Muscle of arm (tissue), 1 donor: ENCODE measurements at regions not wholly inside any gene's neighbourhood (a gene's known extent, or its start where the extent isn't known, plus 50 kb on each side); places are given as distances from the start of the nearest gene placed in this dataset.

Experiments
- DNase-seq: peaks from one replicate; pipeline ENCODE4 v3.0.0-alpha.2; 2013

DNA sequence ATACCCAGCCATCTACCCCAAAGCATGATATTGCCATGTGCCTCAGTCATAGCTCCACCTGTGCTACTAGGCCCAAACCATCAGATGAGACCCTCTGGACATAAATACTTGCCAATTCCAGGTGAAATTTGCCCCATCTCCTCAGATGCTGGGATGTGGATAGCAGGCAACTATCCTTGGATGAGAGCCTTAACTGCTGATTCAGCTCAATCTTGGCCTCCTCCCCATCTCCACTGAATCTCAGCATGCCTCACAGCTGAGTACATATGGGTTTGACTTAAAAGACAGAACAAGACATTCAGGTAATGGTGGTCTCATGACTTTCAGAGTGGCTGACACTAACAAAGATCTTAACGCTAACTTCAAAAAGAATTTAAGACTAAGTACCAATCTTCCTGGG, 50.8 kb upstream of the KLHL13 start:
- no peak for DNase-seq

DNA sequence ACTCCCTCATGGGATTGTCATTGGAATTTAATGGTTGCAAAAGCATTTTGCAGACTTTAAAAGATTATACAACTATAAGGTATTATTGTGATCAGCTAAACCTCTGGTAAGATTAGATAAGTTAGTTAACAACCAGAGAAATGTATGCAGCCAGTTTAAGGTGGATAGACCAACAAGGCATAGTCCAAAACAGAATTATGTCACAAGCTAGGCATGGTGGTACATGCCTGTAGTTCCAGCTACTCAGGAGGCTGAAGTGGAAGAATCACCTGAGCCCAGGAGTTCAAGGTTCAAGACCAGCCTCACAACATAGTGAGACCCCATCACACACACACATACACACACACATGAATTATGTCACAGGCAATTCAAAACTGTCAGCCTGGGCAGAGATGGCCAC, 54.7 kb upstream of the KLHL13 start:
- DNase-seq = no peak

DNA sequence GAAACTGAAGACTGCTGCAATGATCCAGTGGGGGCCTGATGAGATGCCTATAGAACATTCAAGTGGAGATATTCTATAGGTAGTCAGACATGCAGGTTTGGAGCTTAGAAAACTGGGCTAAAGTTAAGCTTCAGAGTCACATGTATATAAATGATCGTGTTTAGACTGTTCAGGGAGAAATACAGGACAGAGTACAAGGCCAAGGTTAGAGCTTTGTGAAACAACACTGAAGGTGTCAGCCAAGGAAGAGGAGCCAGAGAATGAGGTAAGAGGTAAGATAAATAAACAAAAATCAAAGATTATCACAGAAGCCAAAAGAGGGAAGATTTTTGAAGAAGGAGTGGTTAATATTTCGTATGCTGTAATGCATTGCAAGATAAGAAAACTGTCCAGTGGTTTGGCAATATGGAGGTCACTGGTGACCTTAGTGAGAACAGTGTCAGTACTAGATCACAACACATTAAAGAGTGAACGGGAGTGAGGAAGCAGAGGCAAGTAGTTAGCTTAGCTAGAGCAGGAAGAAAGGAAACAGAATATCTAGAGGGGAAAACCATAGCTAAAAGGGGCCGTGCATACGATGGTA, 58.0 kb upstream of the KLHL13 start:
- no peak for DNase-seq

DNA sequence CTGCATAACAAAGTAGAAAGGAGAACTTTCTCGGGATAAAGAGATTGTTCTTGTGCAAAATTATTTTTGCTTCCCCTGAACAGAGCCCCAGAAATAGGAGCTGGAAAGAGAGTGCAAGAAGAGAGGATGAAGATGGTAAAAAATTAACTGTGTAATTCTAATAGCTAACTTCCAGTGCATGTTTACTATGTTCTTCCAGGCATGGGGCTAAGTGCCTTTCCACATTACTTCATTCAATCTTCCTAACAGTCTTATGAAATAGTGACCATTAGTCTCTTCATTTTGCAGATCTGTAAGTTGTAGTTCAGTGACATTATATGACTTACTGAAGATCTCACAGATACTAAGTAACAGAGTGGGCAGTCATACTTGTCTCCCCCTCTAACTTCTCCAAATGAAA, 61.1 kb upstream of the KLHL13 start:
- DNase-seq = no peak

DNA sequence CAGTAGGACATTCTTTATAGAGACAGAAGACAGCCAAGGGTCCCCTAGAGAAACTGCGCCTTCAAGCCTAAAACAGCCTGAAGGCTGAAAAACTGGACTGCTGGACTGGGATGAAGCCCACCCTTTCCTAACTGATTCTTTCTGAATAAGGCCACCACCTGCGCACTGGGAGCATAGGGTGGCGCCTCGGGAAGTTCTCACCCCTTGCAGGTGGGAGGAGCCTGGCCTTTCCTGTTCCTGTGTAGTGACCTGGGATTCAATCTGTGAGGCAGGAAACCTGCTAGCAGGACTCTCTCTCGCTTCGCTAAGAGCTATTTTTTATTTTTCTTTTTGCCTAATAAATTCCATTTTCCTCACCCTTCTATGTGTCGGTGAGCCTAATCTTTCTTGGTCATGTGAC, 61.8 kb upstream of the KLHL13 start:
- no peak for DNase-seq

DNA sequence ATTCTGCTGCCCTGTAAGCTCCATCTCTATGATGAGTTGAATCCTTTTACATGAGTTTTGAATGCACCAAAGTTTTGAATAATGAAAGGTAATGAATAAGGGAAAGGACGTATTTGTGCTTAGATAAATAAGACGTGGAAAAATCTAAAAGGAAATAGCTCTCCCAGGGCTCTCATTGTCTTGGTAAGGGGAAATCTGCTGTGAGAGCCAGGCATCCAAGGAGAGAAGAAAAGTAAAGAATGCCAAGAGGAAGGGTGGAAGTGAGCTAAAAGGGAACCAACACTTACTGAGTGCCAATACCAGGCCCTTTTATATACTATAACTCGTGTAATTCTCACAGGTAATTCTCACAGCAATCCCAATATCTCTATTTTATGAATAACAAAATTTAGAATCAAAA, 62.6 kb upstream of the KLHL13 start:
- no peak for DNase-seq

DNA sequence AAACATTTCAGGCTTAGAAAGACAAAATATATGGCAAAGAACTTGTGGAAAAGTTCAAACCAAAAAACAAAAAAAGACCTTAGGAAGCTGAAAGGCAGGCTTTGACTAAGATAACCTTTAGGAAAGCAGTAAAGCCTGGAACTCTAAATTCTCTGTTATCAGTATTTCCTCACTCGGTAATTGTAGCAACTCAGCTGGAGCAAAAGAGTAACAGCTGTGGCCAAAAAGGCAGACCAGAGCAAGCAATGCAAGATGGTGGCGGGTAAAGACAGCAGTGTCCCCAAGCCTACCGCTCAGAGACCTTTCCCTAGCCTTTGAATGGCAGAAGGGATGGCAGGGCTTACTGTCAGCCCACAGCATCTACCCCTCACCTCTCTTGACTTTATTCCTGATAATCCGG, 63.1 kb upstream of the KLHL13 start:
- DNase-seq = no peak

DNA sequence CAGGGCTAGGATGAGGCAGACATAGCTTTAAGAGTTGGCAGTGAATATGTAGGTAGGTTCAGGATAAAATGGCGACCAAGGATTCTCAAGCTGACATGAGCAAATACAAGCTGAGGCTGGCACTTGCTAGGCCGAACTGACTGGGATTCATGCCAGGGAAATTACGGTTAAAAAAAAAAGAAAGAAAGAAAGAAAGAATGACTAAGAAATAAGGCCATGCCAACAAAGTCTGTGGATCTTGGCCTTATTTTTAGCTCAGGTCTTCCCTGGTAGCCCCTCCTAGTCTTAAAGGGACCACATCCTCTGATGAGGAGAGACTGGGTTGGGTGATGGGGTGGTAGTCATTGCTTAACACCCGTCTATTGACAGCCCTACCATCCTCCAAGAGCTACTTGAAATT, 64.4 kb upstream of the KLHL13 start:
- DNase-seq = no peak

DNA sequence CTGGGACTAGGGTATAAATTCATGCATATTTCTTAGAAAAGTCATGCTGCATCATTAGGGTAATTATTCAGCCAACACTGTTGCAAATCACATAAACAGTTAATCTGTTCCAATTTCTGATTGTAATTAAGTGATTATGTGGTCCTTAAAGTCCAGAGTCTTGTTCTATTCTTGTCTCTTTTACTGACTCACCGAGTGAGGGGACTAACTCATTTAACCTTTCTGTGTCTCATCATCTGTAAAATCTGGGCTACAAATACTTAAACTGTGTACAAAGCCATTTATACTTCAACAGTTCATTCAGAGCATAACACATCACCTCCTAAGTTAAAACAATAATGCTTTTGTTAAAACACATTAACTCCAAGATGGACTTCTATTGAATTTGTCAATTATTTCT, 65.4 kb upstream of the KLHL13 start:
- DNase-seq = no peak

DNA sequence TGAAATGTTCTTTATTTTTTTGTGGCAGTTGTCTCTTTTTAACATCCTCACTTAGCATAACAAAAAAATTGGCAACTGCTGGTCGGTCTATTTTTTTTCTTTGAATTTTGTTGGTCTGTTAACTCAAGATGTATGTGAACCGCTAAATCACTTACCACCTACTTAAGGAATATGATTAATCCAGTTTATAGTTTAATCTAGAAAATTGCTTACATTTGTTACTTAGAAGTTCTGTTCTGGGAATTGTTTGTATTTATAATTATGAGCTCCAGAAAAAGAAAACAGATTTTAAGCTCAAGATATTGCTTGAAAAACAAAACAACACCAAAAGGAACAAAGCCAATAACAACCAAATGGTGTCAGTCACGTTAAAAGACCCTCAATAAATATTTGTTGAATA, 66.1 kb upstream of the KLHL13 start:
- DNase-seq = no peak

DNA sequence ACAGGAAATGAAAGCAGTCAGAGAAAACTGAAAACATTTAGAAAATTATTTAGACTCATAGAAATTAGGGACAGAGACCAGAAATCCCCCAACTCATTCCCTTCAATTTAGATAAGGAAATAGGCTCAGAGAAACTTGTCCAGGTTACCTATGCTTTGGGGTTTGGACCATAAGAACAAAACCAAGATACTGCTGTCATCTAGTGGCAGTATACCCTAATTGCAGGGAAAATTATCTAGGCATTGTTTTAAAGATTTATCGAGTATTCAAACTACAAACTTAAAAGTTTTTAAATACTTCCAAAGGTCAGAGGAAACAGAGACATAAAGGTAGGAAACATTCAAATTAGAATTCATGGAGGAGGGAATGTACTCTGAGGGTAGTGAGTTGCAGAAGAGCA, 67.0 kb upstream of the KLHL13 start:
- no peak for DNase-seq

DNA sequence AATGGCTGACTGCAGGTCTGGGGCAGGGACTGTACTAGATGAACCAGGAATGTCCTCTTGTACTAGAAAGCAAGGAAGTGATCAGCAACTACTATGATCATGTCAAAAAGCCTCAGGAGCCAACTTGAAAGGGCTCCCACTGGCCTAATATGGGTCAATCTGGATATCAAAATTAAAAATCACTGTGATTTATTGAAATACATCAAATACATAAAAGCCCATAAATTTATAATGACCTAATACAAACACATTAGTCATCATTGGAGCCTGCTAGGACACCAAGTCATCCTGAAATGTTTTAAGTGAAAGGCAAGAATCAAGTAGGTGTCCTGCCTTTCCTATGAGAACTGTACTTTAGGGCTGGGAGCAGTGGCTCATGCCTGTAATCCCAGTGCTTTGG, 70.5 kb upstream of the KLHL13 start:
- DNase-seq = no peak

DNA sequence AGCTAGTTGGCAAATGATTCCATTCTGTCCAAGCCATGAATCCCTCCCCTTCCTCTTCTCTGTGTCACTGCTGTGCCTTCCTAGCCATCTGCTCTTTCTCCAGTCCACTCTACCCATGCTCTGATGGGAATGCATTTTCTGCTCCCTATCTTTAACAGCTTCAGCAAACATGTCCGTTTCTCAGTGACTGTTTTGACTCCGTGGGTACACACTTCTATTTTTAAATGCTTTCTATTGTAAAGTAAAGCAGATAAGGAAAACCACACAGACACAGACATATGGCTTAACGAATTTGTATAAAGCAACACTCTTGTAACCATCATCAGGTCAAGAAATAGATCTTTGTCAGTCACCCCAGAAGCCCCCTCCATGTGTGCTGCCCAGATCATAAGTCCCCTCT, 72.4 kb upstream of the KLHL13 start:
- DNase-seq = no peak

DNA sequence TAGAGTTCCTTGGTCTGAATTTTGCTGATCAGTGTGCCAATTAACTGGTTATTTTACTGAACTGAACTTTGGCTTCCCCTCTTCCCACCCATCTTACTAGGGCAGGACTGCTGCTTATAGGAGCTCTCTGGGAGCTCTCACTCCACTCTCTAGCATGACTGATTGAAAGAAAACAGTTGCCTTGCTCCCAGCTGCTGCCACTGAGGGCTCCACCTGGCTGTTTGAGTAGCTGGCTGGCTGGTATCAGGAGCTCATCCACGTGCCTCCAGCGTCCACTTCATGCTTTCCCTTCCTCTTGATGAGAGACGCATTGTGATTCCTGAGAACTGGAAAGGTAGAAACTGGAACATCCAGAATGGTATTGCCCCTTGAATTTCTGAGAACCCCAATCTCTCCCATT, 73.0 kb upstream of the KLHL13 start:
- no peak for DNase-seq

DNA sequence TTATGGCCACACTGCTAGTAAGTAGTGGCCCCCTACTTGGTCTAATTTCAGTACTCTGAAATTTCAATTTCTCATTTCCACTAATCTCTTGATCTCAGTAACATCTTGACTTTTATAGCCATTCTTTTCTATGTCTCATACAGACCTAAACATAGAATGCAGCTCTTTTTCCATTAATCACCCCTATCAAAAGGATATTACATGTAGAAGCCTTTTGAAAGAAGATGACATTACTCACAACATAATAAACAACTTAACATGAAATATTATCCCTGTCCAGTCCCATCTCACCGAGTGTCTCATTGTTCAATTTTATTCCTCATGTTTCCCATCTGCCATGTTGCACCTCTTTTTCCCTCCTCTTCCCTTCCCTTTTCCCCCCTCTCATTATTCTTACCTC, 81.1 kb upstream of the KLHL13 start:
- no peak for DNase-seq

DNA sequence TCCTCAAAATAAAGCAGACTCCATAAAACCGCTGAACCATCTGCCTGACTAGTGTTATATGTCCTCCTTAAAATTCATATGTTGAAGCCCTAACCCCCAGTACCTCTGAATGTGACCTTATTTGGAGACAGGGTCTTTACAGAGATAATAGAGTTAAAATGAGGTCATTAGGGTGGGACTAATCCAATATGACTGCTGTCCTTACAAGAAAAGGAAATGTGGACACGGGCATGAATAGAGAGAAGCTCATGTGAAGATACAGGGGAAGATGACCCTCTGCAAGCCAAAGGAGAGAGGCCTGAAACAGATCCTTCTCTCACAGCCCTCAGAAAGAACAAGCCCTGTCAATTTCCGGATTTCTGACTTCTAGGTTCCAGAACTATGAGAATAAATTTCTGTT, 82.0 kb upstream of the KLHL13 start:
- no peak for DNase-seq

DNA sequence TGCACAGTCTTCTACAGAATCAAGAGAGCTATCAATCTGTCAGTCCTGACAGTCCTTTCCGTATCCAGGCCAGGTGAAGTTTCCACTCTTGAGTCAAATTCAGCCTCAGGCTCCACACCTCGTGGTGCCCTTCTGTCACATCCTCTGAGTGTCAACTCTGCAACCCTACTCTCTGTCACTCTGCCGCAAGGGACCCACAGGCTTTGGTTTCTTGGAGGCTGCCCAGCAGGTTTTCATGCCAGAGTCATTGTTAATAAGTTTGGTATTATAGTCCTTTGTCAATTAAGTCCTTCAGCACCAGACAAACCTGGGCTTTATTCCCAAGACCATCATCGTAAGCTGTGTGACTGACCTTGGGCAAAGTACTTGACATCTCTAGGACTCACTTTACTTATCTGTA, 83.4 kb upstream of the KLHL13 start:
- no peak for DNase-seq

DNA sequence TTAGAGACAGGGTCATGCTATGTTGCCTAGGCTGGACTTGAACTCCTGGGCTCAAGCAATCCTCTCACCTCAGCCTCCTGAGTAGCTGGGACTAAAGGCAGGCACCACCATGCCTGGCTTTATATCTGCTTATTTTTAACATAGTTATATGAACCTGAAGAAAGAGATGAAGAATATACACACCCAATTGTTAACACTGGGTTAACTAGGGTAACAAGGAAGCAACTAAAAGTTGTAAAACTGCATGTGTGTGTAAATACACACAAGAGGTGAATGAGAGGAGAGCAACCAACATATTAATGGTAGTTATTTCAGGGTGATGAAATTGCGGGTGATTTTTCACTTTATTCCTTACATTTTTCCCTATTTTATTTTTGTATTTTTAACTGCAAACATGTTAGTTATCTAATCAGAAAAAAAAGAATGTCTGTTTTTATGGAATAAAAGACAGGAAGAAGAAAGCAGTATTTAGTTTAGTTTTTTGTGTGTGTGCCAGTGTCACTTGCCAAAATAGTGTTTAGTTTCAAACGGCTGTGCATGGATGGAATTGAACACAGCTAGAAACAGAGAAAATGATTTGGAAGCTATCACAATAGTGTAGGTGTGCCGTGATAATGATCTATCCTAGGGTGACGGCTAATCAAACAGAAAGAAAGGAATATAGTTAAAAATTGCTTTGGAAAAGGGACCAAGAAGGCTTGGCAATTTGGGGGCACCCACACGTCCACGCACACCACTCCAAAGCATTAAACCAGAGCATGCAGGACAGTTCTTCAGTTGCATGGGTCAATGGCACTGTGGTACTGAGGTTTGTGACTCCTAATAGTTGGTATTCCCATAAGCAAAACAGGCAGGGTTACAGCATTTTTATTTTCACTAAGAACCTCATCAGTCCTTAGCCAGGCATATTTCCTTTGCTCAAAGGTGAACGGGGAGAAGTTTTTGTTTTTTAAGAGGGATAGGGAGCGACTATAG, 89.1 kb upstream of the KLHL13 start:
- DNase-seq = peak; percentile 44

DNA sequence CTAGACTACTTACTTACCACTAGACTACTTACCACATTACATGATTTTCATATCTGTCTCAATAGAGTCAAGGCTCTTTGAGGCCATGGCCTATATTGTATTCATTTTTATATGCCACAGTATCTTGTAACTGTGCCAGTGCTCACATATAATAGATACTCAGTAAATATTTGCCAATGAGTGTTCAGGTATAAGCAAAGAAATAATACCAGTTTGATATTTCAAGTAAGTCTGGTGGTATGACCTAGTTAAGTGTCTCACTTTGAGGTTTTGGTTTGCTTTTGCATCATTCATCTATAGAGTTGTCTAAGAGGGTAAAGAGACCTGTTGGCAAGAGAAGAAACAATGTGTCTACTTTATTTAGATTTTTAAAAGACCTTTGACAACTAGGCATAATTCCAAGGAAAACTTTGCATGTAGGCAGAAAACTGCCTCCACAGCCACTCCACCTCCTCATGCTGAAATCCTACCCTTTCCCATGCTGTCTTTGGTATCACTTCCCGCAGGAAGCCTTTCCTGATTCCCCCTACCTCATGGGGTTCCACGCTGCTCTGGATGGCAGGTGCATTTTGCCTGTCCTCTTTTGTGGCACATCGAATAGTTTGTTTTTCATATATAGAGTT, 91.3 kb upstream of the KLHL13 start:
- no peak for DNase-seq

DNA sequence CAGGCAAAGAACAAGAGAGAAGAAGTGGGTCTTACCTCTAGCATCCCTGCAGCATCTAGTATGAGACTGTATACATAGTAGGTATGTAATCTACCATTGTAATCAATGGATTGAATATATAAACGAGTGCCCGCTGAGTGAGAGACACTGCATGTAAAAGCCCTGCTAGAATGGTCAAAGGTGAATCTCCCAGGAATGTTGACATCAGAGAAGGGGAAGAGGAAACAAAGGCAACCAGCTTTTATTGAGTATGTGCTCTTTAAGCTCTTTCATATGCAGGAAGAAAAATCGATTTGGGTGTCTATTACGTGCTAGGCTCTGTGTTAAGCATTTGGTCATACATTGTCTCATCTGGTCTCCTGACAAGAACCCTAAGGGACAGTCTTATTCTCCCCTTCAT, 91.9 kb upstream of the KLHL13 start:
- DNase-seq = no peak

DNA sequence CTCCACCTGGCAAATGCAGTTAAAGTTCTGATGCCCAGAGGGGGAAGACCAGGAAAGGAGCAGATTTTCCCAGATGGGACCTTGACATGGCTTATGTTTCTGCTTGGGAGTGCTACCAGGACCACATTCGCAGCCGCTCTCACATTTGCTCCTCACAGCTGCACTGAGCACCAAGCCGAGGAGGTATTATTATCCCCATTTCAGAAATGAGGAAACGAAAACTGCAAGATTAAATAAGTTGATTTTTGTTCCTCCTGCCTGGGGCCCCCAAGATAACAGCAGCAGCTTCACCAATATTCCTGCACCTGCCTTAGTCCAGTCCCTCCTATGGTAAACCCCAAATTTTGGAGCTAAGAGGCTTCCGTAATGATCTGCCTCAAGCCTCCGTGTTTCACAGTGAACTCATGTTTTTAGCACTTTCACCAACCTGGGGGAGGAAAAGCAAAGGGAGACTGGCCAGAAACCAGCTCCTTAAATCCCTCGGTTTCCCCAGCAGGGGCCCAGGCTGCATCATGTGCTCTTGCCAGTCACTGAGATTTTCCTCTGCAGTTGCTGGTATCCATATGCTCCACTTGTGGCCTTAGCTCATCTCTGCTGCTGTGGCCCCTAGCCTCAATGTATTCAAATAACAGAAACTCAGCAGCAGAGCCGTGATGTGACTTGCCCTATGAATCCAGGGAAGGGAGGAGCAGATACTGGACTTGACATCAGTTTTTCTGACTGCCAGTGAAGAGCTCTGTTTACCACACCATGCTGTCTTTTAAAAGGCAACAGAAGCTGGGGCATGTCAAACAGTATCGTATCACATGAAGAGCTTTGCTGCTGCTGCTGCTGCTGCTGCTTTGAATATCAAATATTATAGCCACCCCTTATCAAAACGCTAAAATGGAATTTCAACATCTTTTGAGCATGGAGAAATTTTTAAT, 95.5 kb upstream of the KLHL13 start:
- DNase-seq = no peak

DNA sequence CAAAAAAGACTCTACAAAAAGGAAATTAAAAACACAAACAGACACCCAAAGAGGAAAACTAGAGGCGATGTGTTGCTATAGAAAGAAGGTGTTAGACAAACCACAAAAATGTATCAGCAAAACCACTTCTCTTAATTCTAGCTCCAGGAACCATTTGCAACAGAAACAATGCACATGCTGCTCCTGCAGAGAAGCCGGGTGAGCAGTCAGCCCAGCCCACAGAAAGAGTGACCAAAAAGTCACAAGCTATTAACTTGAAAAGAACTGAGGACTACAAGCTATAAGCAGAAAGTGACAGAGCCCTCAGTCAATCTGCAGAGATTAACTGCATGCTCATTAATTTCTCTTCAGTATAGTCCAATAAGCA, 96.2 kb upstream of the KLHL13 start:
- no peak for DNase-seq
